Tibial nerve (tissue), 3 donors: ENCODE measurements at regions not wholly inside any gene's neighbourhood (a gene's known extent, or its start where the extent isn't known, plus 50 kb on each side); places are given as distances from the start of the nearest gene placed in this dataset.

Source experiments
- CTCF ChIP-seq, 5 experiments: fragments of 200-600 bp in 3 of 5; fragments of 450-650 bp in 2 of 5; sonication (generic) in 3 of 5; IDR thresholded peaks; one replicate each; pipeline ENCODE4 v1.5.1; 2016 to 2019; ENCODE audit warnings: antibody characterized with exemption in 5 of 5, mild to moderate bottlenecking in 3 of 5, moderate library complexity in 2 of 5
- POLR2A ChIP-seq, 2 donors: fragments of 450-650 bp; IDR thresholded peaks; one replicate each; pipeline ENCODE4 v1.6.1; 2017; ENCODE audit warnings: antibody characterized with exemption in 2 of 2, mild to moderate bottlenecking in 2 of 2, moderate library complexity in 2 of 2

GRCh38 chr12:131571827-131572226 is 139.1 kb upstream of the SFSWAP start:
- TF ChIP-seq CTCF (IDR thresholded peaks at IDR 0.05) (no peak), POLR2A (IDR thresholded peaks at IDR 0.05) (no peak)
